H1 (cell line): ENCODE measurements at regions not wholly inside any gene's neighbourhood (a gene's known extent, or its start where the extent isn't known, plus 50 kb on each side); places are given as distances from the start of the nearest gene placed in this dataset.

ENCODE experiments used
- CTCF ChIA-PET: fragments of 300-600 bp; sonication (Branson Sonifier 250); formaldehyde crosslinking; loops from one replicate; lab custom pipeline; 2021; ENCODE audit not compliant: partially characterized antibody; lab: Charles Lee
- POLR2A ChIA-PET: fragments of 300-600 bp; sonication (Branson Sonifier 250); formaldehyde crosslinking; loops from one replicate; lab custom pipeline; 2021; ENCODE audit warnings: inconsistent platforms; ENCODE audit not compliant: partially characterized antibody; lab: Charles Lee
- DNase-seq, 2 experiments: peaks; one replicate each; pipeline versions ENCODE4 v3.0.0 to v3.0.0-alpha.2; 2010 to 2022; ENCODE audit warnings: low spot score in 2 of 2, low read depth in 1 of 2, mixed read lengths in 1 of 2
- FAIRE-seq: peaks from 2 replicates; lab custom pipeline; 2011; peaks lifted over from hg19 to GRCh38; lab: Jason Lieb, UNC
- H2AFZ ChIP-seq: 2 replicates; pipeline ENCODE4 v1.8.1; 2012; ENCODE audit warnings: low read length, inconsistent platforms
- H2AK5ac ChIP-seq: 2 replicates; pipeline ENCODE4 v1.6.1; 2013; ENCODE audit warnings: low read depth, low read length
- H2BK120ac ChIP-seq: replicated peaks from 2 replicates; pipeline ENCODE3; 2013; ENCODE audit warnings: low read depth, low read length, inconsistent platforms
- H2BK12ac ChIP-seq: 2 replicates; pipeline ENCODE4 v1.6.1; 2013; ENCODE audit warnings: low read depth, low read length
- H2BK15ac ChIP-seq: 2 replicates; pipeline ENCODE4 v1.6.1; 2013; ENCODE audit warnings: low read length
- H2BK20ac ChIP-seq: 2 replicates; pipeline ENCODE4 v1.6.1; 2013; ENCODE audit warnings: low read length
- H2BK5ac ChIP-seq: 2 replicates; pipeline ENCODE4 v1.6.1; 2013; ENCODE audit warnings: low read depth, low read length
- H3K14ac ChIP-seq: 2 replicates; pipeline ENCODE4 v1.6.1; 2013; ENCODE audit warnings: inconsistent platforms; ENCODE audit not compliant: insufficient read length
- H3K18ac ChIP-seq: 2 replicates; pipeline ENCODE4 v1.6.1; 2013; ENCODE audit warnings: low read length; ENCODE audit errors: extremely low read depth
- H3K23ac ChIP-seq: 2 replicates; pipeline ENCODE4 v1.6.1; 2013; ENCODE audit warnings: inconsistent platforms; ENCODE audit not compliant: insufficient read length
- H3K23me2 ChIP-seq: 2 replicates; pipeline ENCODE4 v1.6.1; 2013; ENCODE audit warnings: low read depth, low read length
- H3K27ac ChIP-seq: 2 replicates; pipeline ENCODE4 v1.6.1; 2011; ENCODE audit warnings: low read depth, low read length, inconsistent platforms
- H3K27me3 ChIP-seq, 4 experiments: replicated peaks in 1 of 4; 1 replicate in 1 of 4; 2 replicates in 3 of 4; pipeline versions ENCODE4 v1.6.1 to v1.8.1; 2011 to 2013; ENCODE audit warnings: low read length in 3 of 4, mild to moderate bottlenecking in 3 of 4, inconsistent platforms in 2 of 4, mixed read lengths in 2 of 4, moderate library complexity in 1 of 4; ENCODE audit not compliant: control insufficient read depth in 3 of 4, insufficient read depth in 3 of 4; ENCODE audit errors: extremely low read depth in 1 of 4
- H3K36me3 ChIP-seq, 4 experiments: 2 replicates each; pipeline versions ENCODE4 v1.6.1 to v1.8.1; 2011 to 2013; ENCODE audit warnings: mild to moderate bottlenecking in 4 of 4, low read length in 3 of 4, moderate library complexity in 2 of 4, control low read depth in 1 of 4, inconsistent platforms in 1 of 4; ENCODE audit not compliant: insufficient read depth in 4 of 4, control insufficient read depth in 2 of 4
- H3K4ac ChIP-seq: replicated peaks from 2 replicates; pipeline ENCODE3; 2013; ENCODE audit warnings: low read length, low read depth, mixed read lengths, inconsistent platforms; ENCODE audit not compliant: insufficient read length
- H3K4me1 ChIP-seq, 4 experiments: replicated peaks in 1 of 4; 1 replicate in 1 of 4; 2 replicates in 3 of 4; pipeline versions ENCODE4 v1.6.1 to v1.8.1; 2011 to 2013; ENCODE audit warnings: low read length in 3 of 4, inconsistent platforms in 2 of 4, mixed read lengths in 1 of 4; ENCODE audit not compliant: insufficient read depth in 4 of 4, control insufficient read depth in 3 of 4
- H3K4me2 ChIP-seq, 2 experiments: 2 replicates each; pipeline versions ENCODE4 v1.6.1 to v1.8.1; 2011 to 2013; ENCODE audit warnings: low read depth in 2 of 2, low read length in 2 of 2, control low read depth in 1 of 2, inconsistent platforms in 1 of 2, mild to moderate bottlenecking in 1 of 2; ENCODE audit not compliant: insufficient read depth in 1 of 2
- H3K4me3 ChIP-seq, 4 experiments: fragments of 200-600, 300-600 bp in 1 of 4; sonication (generic), shearing (Covaris generic), sonication (Bioruptor Twin) in 1 of 4; 2 replicates each; pipeline versions ENCODE4 v1.5.1 to v1.8.1; 2011 to 2016; ENCODE audit warnings: low read length in 4 of 4, low read depth in 3 of 4, control low read depth in 2 of 4, inconsistent platforms in 2 of 4, mild to moderate bottlenecking in 2 of 4, mixed read lengths in 1 of 4, moderate library complexity in 1 of 4; ENCODE audit not compliant: insufficient read depth in 2 of 4; ENCODE audit errors: extremely low read depth in 1 of 4
- H3K56ac ChIP-seq: replicated peaks from 2 replicates; pipeline ENCODE3; 2013; ENCODE audit warnings: low read depth, mild to moderate bottlenecking, mixed read lengths, low read length, inconsistent platforms; ENCODE audit not compliant: insufficient read length
- H3K79me1 ChIP-seq: 2 replicates; pipeline ENCODE4 v1.6.1; 2013; ENCODE audit warnings: low read depth, low read length, control low read depth
- H3K79me2 ChIP-seq, 2 experiments: 2 replicates each; pipeline versions ENCODE4 v1.6.1 to v1.8.1; 2012 to 2013; ENCODE audit warnings: low read length in 2 of 2, mild to moderate bottlenecking in 2 of 2, inconsistent platforms in 1 of 2; ENCODE audit not compliant: insufficient read depth in 2 of 2, control insufficient read depth in 1 of 2
- H3K9ac ChIP-seq, 4 experiments: replicated peaks in 1 of 4; 1 replicate in 1 of 4; 2 replicates in 3 of 4; pipeline versions ENCODE4 v1.6.1 to v1.8.1; 2011 to 2013; ENCODE audit warnings: low read depth in 3 of 4, low read length in 3 of 4, control low read depth in 2 of 4, mild to moderate bottlenecking in 2 of 4, moderate library complexity in 2 of 4, inconsistent platforms in 1 of 4; ENCODE audit errors: extremely low read depth in 1 of 4
- H3K9me3 ChIP-seq, 2 experiments: 2 replicates each; pipeline versions ENCODE4 v1.6.1 to v1.8.1; 2012 to 2013; ENCODE audit warnings: mild to moderate bottlenecking in 2 of 2, moderate library complexity in 2 of 2, control low read depth in 1 of 2, inconsistent platforms in 1 of 2, low read depth in 1 of 2, low read length in 1 of 2, mixed read lengths in 1 of 2; ENCODE audit not compliant: insufficient read depth in 2 of 2
- H4K20me1 ChIP-seq, 2 experiments: replicated peaks in 1 of 2; 2 replicates each; pipeline versions ENCODE3 to v1.8.1; 2011 to 2013; ENCODE audit warnings: inconsistent platforms in 2 of 2, low read length in 2 of 2, mild to moderate bottlenecking in 1 of 2; ENCODE audit not compliant: insufficient read depth in 2 of 2, control insufficient read depth in 1 of 2
- H4K5ac ChIP-seq: 2 replicates; pipeline ENCODE4 v1.6.1; 2013; ENCODE audit warnings: low read length, low read depth, mixed read lengths, inconsistent platforms; ENCODE audit not compliant: insufficient read length
- H4K8ac ChIP-seq: 2 replicates; pipeline ENCODE4 v1.8.0; 2013; ENCODE audit warnings: mild to moderate bottlenecking, moderate library complexity, low read length, inconsistent platforms; ENCODE audit not compliant: insufficient read depth; ENCODE audit errors: extremely low read depth
- H4K91ac ChIP-seq: replicated peaks from 2 replicates; pipeline ENCODE3; 2013; ENCODE audit warnings: low read length, mixed read lengths, inconsistent platforms; ENCODE audit not compliant: insufficient read length
- POLR2AphosphoS5 ChIP-seq: IDR thresholded peaks from 2 replicates; pipeline ENCODE4 v1.6.1; 2011; ENCODE audit warnings: low read depth, low read length
- SRF ChIP-seq: IDR thresholded peaks from 2 replicates; pipeline ENCODE4 v1.6.1; 2011; ENCODE audit warnings: mild to moderate bottlenecking, low read depth, low read length, moderate library complexity
- ZNF274 ChIP-seq: IDR thresholded peaks from 2 replicates; pipeline ENCODE4 v1.7.0; 2012; ENCODE audit warnings: low read length, borderline replicate concordance; ENCODE audit errors: extremely low read depth
- WGBS, 2 experiments: shearing (Covaris generic) in 1 of 2; methylation state at CpG; one replicate each; pipeline versions ENCODE4 v1.1.6 to v1.1.7; 2013 to 2015; ENCODE audit warnings: low lambda C conversion rate in 2 of 2, mixed read lengths in 2 of 2, inconsistent platforms in 1 of 2, low coverage in 1 of 2, missing lambda C conversion rate in 1 of 2; ENCODE audit not compliant: insufficient replicate concordance in 2 of 2, insufficient coverage in 1 of 2, insufficient read length in 1 of 2; ENCODE audit errors: extremely low coverage in 1 of 2, missing lambda C conversion rate in 1 of 2; 5-methylcytosine and 5-hydroxymethylcytosine counted together

DNA sequence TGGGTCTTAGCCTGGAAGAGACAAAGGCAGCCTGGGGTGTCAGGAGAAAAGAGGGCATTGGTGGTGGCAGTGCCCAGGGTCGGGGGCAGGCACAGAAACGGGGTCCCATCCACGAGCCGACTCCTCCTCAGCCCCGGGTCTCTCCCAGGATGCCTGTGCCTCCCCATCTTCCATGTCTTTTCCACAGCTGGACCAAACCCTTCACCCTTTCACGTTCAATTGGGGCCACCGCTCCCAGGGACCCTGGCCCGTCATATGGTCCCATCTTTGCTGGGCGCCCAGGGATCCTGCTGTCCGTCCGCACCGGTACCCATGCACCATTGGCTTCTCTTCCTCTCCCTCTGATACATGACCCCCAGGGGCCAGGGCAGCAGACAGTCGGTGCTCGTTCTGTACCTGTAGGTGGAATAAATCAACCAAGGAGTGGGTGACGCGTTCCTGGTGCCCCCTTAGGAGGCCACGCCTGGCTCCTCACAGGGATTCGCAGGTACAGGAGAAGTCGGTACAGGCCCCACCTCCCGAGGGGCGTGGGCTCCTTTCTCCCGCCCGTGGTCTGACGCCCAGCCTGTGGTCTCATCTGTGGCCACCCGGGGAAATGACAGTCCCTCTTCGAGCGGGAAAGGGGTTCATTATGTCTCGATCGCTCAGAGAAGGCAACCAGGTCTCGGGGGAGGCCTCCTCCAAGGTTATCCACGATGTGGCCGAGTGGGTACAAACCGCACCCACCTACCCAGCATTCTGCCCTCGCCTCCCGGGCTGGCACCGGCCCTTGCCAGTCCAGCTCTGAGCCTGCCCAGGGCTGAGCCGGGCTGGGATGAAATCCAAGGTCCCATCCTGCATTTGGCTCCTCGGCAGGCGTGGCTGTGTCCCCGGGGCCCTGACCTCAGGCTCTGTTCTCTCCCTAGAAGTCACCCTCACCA is 1493.6 kb downstream of the BRD1 start:
- no peak overlapping the region for H4K91ac ChIP-seq
- no peak overlapping the region for H3K23ac ChIP-seq
- H3K36me3 ChIP-seq = no peaks in the 10 kb centered on the region
- no peak overlapping the region for H3K9ac ChIP-seq
- TF ChIP-seq POLR2AphosphoS5 (no peak), SRF (no peak), ZNF274 (no peak)
- TF ChIP-seq, all 59 proteins: peak for 0
- Histone ChIP-seq H2BK12ac (no peak overlapping the region; the same call in 1 of the 2 replicates), H3K4me3 (no peak overlapping the region), H4K8ac (no peak overlapping the region; the same call in 1 of the 2 replicates), H3K14ac (no peak overlapping the region), H3K27ac (no peak overlapping the region), H2AFZ (no peak overlapping the region), H3K4ac (no peak overlapping the region), H3K4me1 (peaks cover 0 to 9% (median 0%) of the 10 kb centered on the region in 4 experiments; a peak in 2 of 7 replicates), H2BK120ac (no peak overlapping the region), H4K20me1 (peaks cover 0 to 5% of the 10 kb centered on the region in 2 experiments), H3K56ac (no peak overlapping the region), H3K79me2 (no peaks in the 10 kb centered on the region), H3K23me2 (peaks cover 13% of the 10 kb centered on the region; the same call in 1 of the 2 replicates), H2BK5ac (no peak overlapping the region), H2AK5ac (no peak overlapping the region), H2BK15ac (no peak overlapping the region), H3K79me1 (0 out of 2 replicates have a peak, but pooled peaks cover 2% of the 10 kb centered on the region), H4K5ac (no peak overlapping the region), H2BK20ac (no peak overlapping the region), H3K18ac (no peak overlapping the region), H3K27me3 (no peaks in the 10 kb centered on the region; a peak in 1 of 7 replicates), H3K4me2 (no peak overlapping the region), H3K9me3 (peaks cover 5 to 6% of the 10 kb centered on the region in 2 experiments; a peak in 3 of 4 replicates)
- ChIA-PET CTCF (interaction anchor here (0.7 kb wide), 1 partner anchor 13 kb away, joined by 3 read pairs; no protein-coding TSS in a partner anchor), POLR2A (no interaction called here)
- 94% methylated on average over 34 of the region's 40 CpGs; no CpG with 5 or more reads in 1 of the 2 experiments for WGBS, 2 experiments
- DNase-seq (no peak), FAIRE-seq (no peak)
